GM19397 (cell line): ENCODE measurements at regions not wholly inside any gene's neighbourhood (a gene's known extent, or its start where the extent isn't known, plus 50 kb on each side); places are given as distances from the start of the nearest gene placed in this dataset.
"Not testable (repeated sequence)": the region's sequence is repeated elsewhere in the genome, so short reads cannot be mapped to it uniquely, and the experiment has no call there.

Experiments used
- ATAC-seq: cut with Tn5 transposase; IDR thresholded peaks from one replicate; pipeline ENCODE4 v1.9.1; 2021; ENCODE audit warnings: mild to moderate bottlenecking, moderate library complexity; ENCODE audit not compliant: unreplicated experiment

GRCh38 chr1:217140041-217140901 lies 417.0 kb upstream of the ESRRG start:
- ATAC-seq: no peak

- no peak for ATAC-seq
Observed at GRCh38 chr1:217139513-217139912, 416.3 kb upstream of the ESRRG start.

- no peak for ATAC-seq
Observed at GRCh38 chr1:217138799-217139466, 415.7 kb upstream of the ESRRG start.

- no peak for ATAC-seq
Observed at GRCh38 chr1:217138173-217138765, 415.0 kb upstream of the ESRRG start.

- no peak for ATAC-seq
Observed at GRCh38 chr1:217137210-217137881, 414.1 kb upstream of the ESRRG start.

GRCh38 chr1:217136895-217137205 lies 413.6 kb upstream of the ESRRG start:
- ATAC-seq: no peak

- no peak for ATAC-seq
Observed at GRCh38 chr1:217135987-217136894, 413.0 kb upstream of the ESRRG start.

- ATAC-seq: no peak
Observed at GRCh38 chr1:217135569-217135915, 412.3 kb upstream of the ESRRG start.

- ATAC-seq: no peak
Observed at GRCh38 chr1:217134857-217135568, 411.8 kb upstream of the ESRRG start.

GRCh38 chr1:217133958-217134856 lies 411.0 kb upstream of the ESRRG start:
- ATAC-seq: no peak

- no peak for ATAC-seq
Observed at GRCh38 chr1:217133092-217133491, 409.9 kb upstream of the ESRRG start.

- not testable (repeated sequence) for ATAC-seq
Observed at GRCh38 chr1:217123340-217123739, 400.1 kb upstream of the ESRRG start.

- no peak for ATAC-seq
Observed at GRCh38 chr1:217117973-217118465, 394.8 kb upstream of the ESRRG start.

- ATAC-seq: no peak
Observed at GRCh38 chr1:217115404-217116380, 392.5 kb upstream of the ESRRG start.

- no peak for ATAC-seq
Observed at GRCh38 chr1:217109928-217110327, 386.7 kb upstream of the ESRRG start.

GRCh38 chr1:217106231-217106901 lies 383.1 kb upstream of the ESRRG start:
- ATAC-seq: no peak

- ATAC-seq: no peak
Observed at GRCh38 chr1:217105437-217105836, 382.2 kb upstream of the ESRRG start.
